GM12878 (cell line): ENCODE measurements at regions not wholly inside any gene's neighbourhood (a gene's known extent, or its start where the extent isn't known, plus 50 kb on each side); places are given as distances from the start of the nearest gene placed in this dataset.

Source experiments
- NR2C2 ChIP-seq: IDR thresholded peaks from 2 replicates; pipeline ENCODE4 v1.6.1; 2011; ENCODE audit warnings: borderline replicate concordance, low read depth; ENCODE audit not compliant: control insufficient read depth, insufficient read length
- SIX5 ChIP-seq: IDR thresholded peaks from 2 replicates; pipeline ENCODE4 v1.6.1; 2011; ENCODE audit warnings: mild to moderate bottlenecking, low read depth, low read length, moderate library complexity; ENCODE audit not compliant: severe bottlenecking
- SMC3 ChIP-seq: IDR thresholded peaks from 2 replicates; pipeline ENCODE4 v1.6.1; 2011; ENCODE audit warnings: low read length, improper control_type of control experiment, borderline replicate concordance
- SPI1 ChIP-seq: IDR thresholded peaks from 2 replicates; pipeline ENCODE4 v1.6.1; 2011; ENCODE audit warnings: low read depth, mild to moderate bottlenecking, low read length, moderate library complexity, borderline replicate concordance; ENCODE audit not compliant: insufficient read depth
- SRF ChIP-seq, 2 experiments: IDR thresholded peaks; 2 replicates each; pipeline ENCODE4 v1.6.1; 2011; ENCODE audit warnings: low read depth in 2 of 2, low read length in 2 of 2, mild to moderate bottlenecking in 1 of 2, moderate library complexity in 1 of 2
- WRNIP1 ChIP-seq: IDR thresholded peaks from 2 replicates; pipeline ENCODE4 v1.6.1; 2011; ENCODE audit warnings: low read depth, low read length, improper control_type of control experiment, borderline replicate concordance
- TF ChIP-seq, protein P1 (sequence below): fragments of 450-650 bp; IDR thresholded peaks from 2 replicates; pipeline ENCODE4 v1.6.1; 2017; ENCODE audit warnings: mild to moderate bottlenecking, moderate library complexity
- TF ChIP-seq, protein P2 (sequence below): fragments of 450-650 bp; formaldehyde crosslinking; IDR thresholded peaks from 2 replicates; pipeline ENCODE4 v1.5.0; 2022; ENCODE audit warnings: mild to moderate bottlenecking, missing genetic modification characterization
- TF ChIP-seq, protein P3 (sequence below): fragments of 450-650 bp; IDR thresholded peaks from 2 replicates; pipeline ENCODE4 v1.6.1; 2018; ENCODE audit warnings: mild to moderate bottlenecking, low read depth, moderate library complexity; ENCODE audit not compliant: partially characterized antibody

DNA sequence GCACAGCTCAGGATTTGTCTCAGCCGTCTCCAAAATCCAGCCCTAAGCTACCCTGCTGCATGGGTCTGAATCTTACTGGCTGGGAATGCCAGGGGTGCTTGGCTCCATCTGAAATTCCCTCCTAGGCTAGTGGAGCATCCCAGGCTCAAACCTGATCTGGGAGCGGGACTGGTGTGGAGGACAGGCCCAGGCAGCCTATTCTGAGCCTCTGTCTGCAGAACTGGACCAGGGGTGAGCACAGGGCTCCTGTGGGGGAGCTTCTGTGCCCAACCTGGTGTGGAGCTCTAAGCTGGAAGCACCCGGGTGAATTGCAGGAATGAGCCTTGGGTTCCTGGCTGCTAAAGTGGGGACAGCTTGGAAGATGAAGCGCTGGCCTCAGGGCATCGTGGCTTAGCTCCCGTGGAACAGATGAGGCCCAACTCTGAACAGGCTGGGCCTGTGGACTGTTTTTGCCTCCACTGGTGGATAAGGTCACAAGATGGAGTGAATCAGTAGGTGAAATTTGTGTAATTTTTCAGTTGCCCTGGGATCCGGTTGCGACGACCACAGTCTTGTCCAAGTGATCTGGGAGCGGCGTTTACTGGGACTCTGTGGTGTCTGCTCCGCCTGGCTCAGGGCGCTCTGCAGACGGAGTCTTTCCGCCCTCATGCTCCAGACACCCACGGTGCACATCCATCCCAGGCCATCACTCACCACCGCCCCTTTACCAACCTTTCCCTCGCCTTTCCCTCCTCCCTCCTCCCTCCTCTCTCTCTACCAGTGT, 79.5 kb downstream of the TEX29 start (continued):
- TF ChIP-seq, protein P1, sequence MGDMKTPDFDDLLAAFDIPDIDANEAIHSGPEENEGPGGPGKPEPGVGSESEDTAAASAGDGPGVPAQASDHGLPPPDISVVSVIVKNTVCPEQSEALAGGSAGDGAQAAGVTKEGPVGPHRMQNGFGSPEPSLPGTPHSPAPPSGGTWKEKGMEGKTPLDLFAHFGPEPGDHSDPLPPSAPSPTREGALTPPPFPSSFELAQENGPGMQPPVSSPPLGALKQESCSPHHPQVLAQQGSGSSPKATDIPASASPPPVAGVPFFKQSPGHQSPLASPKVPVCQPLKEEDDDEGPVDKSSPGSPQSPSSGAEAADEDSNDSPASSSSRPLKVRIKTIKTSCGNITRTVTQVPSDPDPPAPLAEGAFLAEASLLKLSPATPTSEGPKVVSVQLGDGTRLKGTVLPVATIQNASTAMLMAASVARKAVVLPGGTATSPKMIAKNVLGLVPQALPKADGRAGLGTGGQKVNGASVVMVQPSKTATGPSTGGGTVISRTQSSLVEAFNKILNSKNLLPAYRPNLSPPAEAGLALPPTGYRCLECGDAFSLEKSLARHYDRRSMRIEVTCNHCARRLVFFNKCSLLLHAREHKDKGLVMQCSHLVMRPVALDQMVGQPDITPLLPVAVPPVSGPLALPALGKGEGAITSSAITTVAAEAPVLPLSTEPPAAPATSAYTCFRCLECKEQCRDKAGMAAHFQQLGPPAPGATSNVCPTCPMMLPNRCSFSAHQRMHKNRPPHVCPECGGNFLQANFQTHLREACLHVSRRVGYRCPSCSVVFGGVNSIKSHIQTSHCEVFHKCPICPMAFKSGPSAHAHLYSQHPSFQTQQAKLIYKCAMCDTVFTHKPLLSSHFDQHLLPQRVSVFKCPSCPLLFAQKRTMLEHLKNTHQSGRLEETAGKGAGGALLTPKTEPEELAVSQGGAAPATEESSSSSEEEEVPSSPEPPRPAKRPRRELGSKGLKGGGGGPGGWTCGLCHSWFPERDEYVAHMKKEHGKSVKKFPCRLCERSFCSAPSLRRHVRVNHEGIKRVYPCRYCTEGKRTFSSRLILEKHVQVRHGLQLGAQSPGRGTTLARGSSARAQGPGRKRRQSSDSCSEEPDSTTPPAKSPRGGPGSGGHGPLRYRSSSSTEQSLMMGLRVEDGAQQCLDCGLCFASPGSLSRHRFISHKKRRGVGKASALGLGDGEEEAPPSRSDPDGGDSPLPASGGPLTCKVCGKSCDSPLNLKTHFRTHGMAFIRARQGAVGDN, result no peak
- TF ChIP-seq WRNIP1 (no peak), SPI1 (no peak), SRF (IDR thresholded peaks at IDR 0.05; ENCODE audit: low read depth in 2 of 2, low read length in 2 of 2) (no peak), NR2C2 (no peak), SMC3 (no peak), SIX5 (no peak)
- TF ChIP-seq, protein P2, sequence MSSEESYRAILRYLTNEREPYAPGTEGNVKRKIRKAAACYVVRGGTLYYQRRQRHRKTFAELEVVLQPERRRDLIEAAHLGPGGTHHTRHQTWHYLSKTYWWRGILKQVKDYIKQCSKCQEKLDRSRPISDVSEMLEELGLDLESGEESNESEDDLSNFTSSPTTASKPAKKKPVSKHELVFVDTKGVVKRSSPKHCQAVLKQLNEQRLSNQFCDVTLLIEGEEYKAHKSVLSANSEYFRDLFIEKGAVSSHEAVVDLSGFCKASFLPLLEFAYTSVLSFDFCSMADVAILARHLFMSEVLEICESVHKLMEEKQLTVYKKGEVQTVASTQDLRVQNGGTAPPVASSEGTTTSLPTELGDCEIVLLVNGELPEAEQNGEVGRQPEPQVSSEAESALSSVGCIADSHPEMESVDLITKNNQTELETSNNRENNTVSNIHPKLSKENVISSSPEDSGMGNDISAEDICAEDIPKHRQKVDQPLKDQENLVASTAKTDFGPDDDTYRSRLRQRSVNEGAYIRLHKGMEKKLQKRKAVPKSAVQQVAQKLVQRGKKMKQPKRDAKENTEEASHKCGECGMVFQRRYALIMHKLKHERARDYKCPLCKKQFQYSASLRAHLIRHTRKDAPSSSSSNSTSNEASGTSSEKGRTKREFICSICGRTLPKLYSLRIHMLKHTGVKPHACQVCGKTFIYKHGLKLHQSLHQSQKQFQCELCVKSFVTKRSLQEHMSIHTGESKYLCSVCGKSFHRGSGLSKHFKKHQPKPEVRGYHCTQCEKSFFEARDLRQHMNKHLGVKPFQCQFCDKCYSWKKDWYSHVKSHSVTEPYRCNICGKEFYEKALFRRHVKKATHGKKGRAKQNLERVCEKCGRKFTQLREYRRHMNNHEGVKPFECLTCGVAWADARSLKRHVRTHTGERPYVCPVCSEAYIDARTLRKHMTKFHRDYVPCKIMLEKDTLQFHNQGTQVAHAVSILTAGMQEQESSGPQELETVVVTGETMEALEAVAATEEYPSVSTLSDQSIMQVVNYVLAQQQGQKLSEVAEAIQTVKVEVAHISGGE (CRISPR knock-in tag), result no peak
- TF ChIP-seq, protein P3, sequence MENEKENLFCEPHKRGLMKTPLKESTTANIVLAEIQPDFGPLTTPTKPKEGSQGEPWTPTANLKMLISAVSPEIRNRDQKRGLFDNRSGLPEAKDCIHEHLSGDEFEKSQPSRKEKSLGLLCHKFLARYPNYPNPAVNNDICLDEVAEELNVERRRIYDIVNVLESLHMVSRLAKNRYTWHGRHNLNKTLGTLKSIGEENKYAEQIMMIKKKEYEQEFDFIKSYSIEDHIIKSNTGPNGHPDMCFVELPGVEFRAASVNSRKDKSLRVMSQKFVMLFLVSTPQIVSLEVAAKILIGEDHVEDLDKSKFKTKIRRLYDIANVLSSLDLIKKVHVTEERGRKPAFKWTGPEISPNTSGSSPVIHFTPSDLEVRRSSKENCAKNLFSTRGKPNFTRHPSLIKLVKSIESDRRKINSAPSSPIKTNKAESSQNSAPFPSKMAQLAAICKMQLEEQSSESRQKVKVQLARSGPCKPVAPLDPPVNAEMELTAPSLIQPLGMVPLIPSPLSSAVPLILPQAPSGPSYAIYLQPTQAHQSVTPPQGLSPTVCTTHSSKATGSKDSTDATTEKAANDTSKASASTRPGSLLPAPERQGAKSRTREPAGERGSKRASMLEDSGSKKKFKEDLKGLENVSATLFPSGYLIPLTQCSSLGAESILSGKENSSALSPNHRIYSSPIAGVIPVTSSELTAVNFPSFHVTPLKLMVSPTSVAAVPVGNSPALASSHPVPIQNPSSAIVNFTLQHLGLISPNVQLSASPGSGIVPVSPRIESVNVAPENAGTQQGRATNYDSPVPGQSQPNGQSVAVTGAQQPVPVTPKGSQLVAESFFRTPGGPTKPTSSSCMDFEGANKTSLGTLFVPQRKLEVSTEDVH, result no peak
